H1 (cell line): ENCODE measurements at regions not wholly inside any gene's neighbourhood (a gene's known extent, or its start where the extent isn't known, plus 50 kb on each side); places are given as distances from the start of the nearest gene placed in this dataset.

ENCODE experiments used
- CTCF ChIA-PET: fragments of 300-600 bp; sonication (Branson Sonifier 250); formaldehyde crosslinking; loops from one replicate; lab custom pipeline; 2021; ENCODE audit not compliant: partially characterized antibody; lab: Charles Lee
- POLR2A ChIA-PET: fragments of 300-600 bp; sonication (Branson Sonifier 250); formaldehyde crosslinking; loops from one replicate; lab custom pipeline; 2021; ENCODE audit warnings: inconsistent platforms; ENCODE audit not compliant: partially characterized antibody; lab: Charles Lee
- DNase-seq, 2 experiments: peaks; one replicate each; pipeline versions ENCODE4 v3.0.0 to v3.0.0-alpha.2; 2010 to 2022; ENCODE audit warnings: low spot score in 2 of 2, low read depth in 1 of 2, mixed read lengths in 1 of 2
- FAIRE-seq: peaks from 2 replicates; lab custom pipeline; 2011; peaks lifted over from hg19 to GRCh38; lab: Jason Lieb, UNC
- H2AFZ ChIP-seq: 2 replicates; pipeline ENCODE4 v1.8.1; 2012; ENCODE audit warnings: low read length, inconsistent platforms
- H2AK5ac ChIP-seq: 2 replicates; pipeline ENCODE4 v1.6.1; 2013; ENCODE audit warnings: low read depth, low read length
- H2BK120ac ChIP-seq: replicated peaks from 2 replicates; pipeline ENCODE3; 2013; ENCODE audit warnings: low read depth, low read length, inconsistent platforms
- H2BK12ac ChIP-seq: 2 replicates; pipeline ENCODE4 v1.6.1; 2013; ENCODE audit warnings: low read depth, low read length
- H2BK15ac ChIP-seq: 2 replicates; pipeline ENCODE4 v1.6.1; 2013; ENCODE audit warnings: low read length
- H2BK20ac ChIP-seq: 2 replicates; pipeline ENCODE4 v1.6.1; 2013; ENCODE audit warnings: low read length
- H2BK5ac ChIP-seq: 2 replicates; pipeline ENCODE4 v1.6.1; 2013; ENCODE audit warnings: low read depth, low read length
- H3K14ac ChIP-seq: 2 replicates; pipeline ENCODE4 v1.6.1; 2013; ENCODE audit warnings: inconsistent platforms; ENCODE audit not compliant: insufficient read length
- H3K18ac ChIP-seq: 2 replicates; pipeline ENCODE4 v1.6.1; 2013; ENCODE audit warnings: low read length; ENCODE audit errors: extremely low read depth
- H3K23ac ChIP-seq: 2 replicates; pipeline ENCODE4 v1.6.1; 2013; ENCODE audit warnings: inconsistent platforms; ENCODE audit not compliant: insufficient read length
- H3K23me2 ChIP-seq: 2 replicates; pipeline ENCODE4 v1.6.1; 2013; ENCODE audit warnings: low read depth, low read length
- H3K27ac ChIP-seq: 2 replicates; pipeline ENCODE4 v1.6.1; 2011; ENCODE audit warnings: low read depth, low read length, inconsistent platforms
- H3K27me3 ChIP-seq, 4 experiments: replicated peaks in 1 of 4; 1 replicate in 1 of 4; 2 replicates in 3 of 4; pipeline versions ENCODE4 v1.6.1 to v1.8.1; 2011 to 2013; ENCODE audit warnings: low read length in 3 of 4, mild to moderate bottlenecking in 3 of 4, inconsistent platforms in 2 of 4, mixed read lengths in 2 of 4, moderate library complexity in 1 of 4; ENCODE audit not compliant: control insufficient read depth in 3 of 4, insufficient read depth in 3 of 4; ENCODE audit errors: extremely low read depth in 1 of 4
- H3K36me3 ChIP-seq, 4 experiments: 2 replicates each; pipeline versions ENCODE4 v1.6.1 to v1.8.1; 2011 to 2013; ENCODE audit warnings: mild to moderate bottlenecking in 4 of 4, low read length in 3 of 4, moderate library complexity in 2 of 4, control low read depth in 1 of 4, inconsistent platforms in 1 of 4; ENCODE audit not compliant: insufficient read depth in 4 of 4, control insufficient read depth in 2 of 4
- H3K4ac ChIP-seq: replicated peaks from 2 replicates; pipeline ENCODE3; 2013; ENCODE audit warnings: low read length, low read depth, mixed read lengths, inconsistent platforms; ENCODE audit not compliant: insufficient read length
- H3K4me1 ChIP-seq, 4 experiments: replicated peaks in 1 of 4; 1 replicate in 1 of 4; 2 replicates in 3 of 4; pipeline versions ENCODE4 v1.6.1 to v1.8.1; 2011 to 2013; ENCODE audit warnings: low read length in 3 of 4, inconsistent platforms in 2 of 4, mixed read lengths in 1 of 4; ENCODE audit not compliant: insufficient read depth in 4 of 4, control insufficient read depth in 3 of 4
- H3K4me2 ChIP-seq, 2 experiments: 2 replicates each; pipeline versions ENCODE4 v1.6.1 to v1.8.1; 2011 to 2013; ENCODE audit warnings: low read depth in 2 of 2, low read length in 2 of 2, control low read depth in 1 of 2, inconsistent platforms in 1 of 2, mild to moderate bottlenecking in 1 of 2; ENCODE audit not compliant: insufficient read depth in 1 of 2
- H3K4me3 ChIP-seq, 4 experiments: fragments of 200-600, 300-600 bp in 1 of 4; sonication (generic), shearing (Covaris generic), sonication (Bioruptor Twin) in 1 of 4; 2 replicates each; pipeline versions ENCODE4 v1.5.1 to v1.8.1; 2011 to 2016; ENCODE audit warnings: low read length in 4 of 4, low read depth in 3 of 4, control low read depth in 2 of 4, inconsistent platforms in 2 of 4, mild to moderate bottlenecking in 2 of 4, mixed read lengths in 1 of 4, moderate library complexity in 1 of 4; ENCODE audit not compliant: insufficient read depth in 2 of 4; ENCODE audit errors: extremely low read depth in 1 of 4
- H3K56ac ChIP-seq: replicated peaks from 2 replicates; pipeline ENCODE3; 2013; ENCODE audit warnings: low read depth, mild to moderate bottlenecking, mixed read lengths, low read length, inconsistent platforms; ENCODE audit not compliant: insufficient read length
- H3K79me1 ChIP-seq: 2 replicates; pipeline ENCODE4 v1.6.1; 2013; ENCODE audit warnings: low read depth, low read length, control low read depth
- H3K79me2 ChIP-seq, 2 experiments: 2 replicates each; pipeline versions ENCODE4 v1.6.1 to v1.8.1; 2012 to 2013; ENCODE audit warnings: low read length in 2 of 2, mild to moderate bottlenecking in 2 of 2, inconsistent platforms in 1 of 2; ENCODE audit not compliant: insufficient read depth in 2 of 2, control insufficient read depth in 1 of 2
- H3K9ac ChIP-seq, 4 experiments: replicated peaks in 1 of 4; 1 replicate in 1 of 4; 2 replicates in 3 of 4; pipeline versions ENCODE4 v1.6.1 to v1.8.1; 2011 to 2013; ENCODE audit warnings: low read depth in 3 of 4, low read length in 3 of 4, control low read depth in 2 of 4, mild to moderate bottlenecking in 2 of 4, moderate library complexity in 2 of 4, inconsistent platforms in 1 of 4; ENCODE audit errors: extremely low read depth in 1 of 4
- H3K9me3 ChIP-seq, 2 experiments: 2 replicates each; pipeline versions ENCODE4 v1.6.1 to v1.8.1; 2012 to 2013; ENCODE audit warnings: mild to moderate bottlenecking in 2 of 2, moderate library complexity in 2 of 2, control low read depth in 1 of 2, inconsistent platforms in 1 of 2, low read depth in 1 of 2, low read length in 1 of 2, mixed read lengths in 1 of 2; ENCODE audit not compliant: insufficient read depth in 2 of 2
- H4K20me1 ChIP-seq, 2 experiments: replicated peaks in 1 of 2; 2 replicates each; pipeline versions ENCODE3 to v1.8.1; 2011 to 2013; ENCODE audit warnings: inconsistent platforms in 2 of 2, low read length in 2 of 2, mild to moderate bottlenecking in 1 of 2; ENCODE audit not compliant: insufficient read depth in 2 of 2, control insufficient read depth in 1 of 2
- H4K5ac ChIP-seq: 2 replicates; pipeline ENCODE4 v1.6.1; 2013; ENCODE audit warnings: low read length, low read depth, mixed read lengths, inconsistent platforms; ENCODE audit not compliant: insufficient read length
- H4K8ac ChIP-seq: 2 replicates; pipeline ENCODE4 v1.8.0; 2013; ENCODE audit warnings: mild to moderate bottlenecking, moderate library complexity, low read length, inconsistent platforms; ENCODE audit not compliant: insufficient read depth; ENCODE audit errors: extremely low read depth
- H4K91ac ChIP-seq: replicated peaks from 2 replicates; pipeline ENCODE3; 2013; ENCODE audit warnings: low read length, mixed read lengths, inconsistent platforms; ENCODE audit not compliant: insufficient read length
- BRCA1 ChIP-seq: IDR thresholded peaks from 2 replicates; pipeline ENCODE4 v1.6.1; 2012; ENCODE audit warnings: low read depth, low read length, improper control_type of control experiment
- KDM5A ChIP-seq: fragments of 200-600 bp; IDR thresholded peaks from 2 replicates; pipeline ENCODE4 v1.7.1; 2012; ENCODE audit warnings: mild to moderate bottlenecking, low read length, inconsistent platforms, mixed read lengths
- POU5F1 ChIP-seq: IDR thresholded peaks from 2 replicates; pipeline ENCODE4 v1.6.1; 2011; ENCODE audit warnings: low read depth, mild to moderate bottlenecking, low read length, moderate library complexity
- SIRT6 ChIP-seq: IDR thresholded peaks from one replicate; pipeline ENCODE4 v1.7.1; 2012; ENCODE audit warnings: low read length, inconsistent platforms
- SUZ12 ChIP-seq: fragments of 200-600 bp; sonication (generic); IDR thresholded peaks from 2 replicates; pipeline ENCODE4 v1.6.1; 2012; ENCODE audit warnings: mild to moderate bottlenecking, inconsistent platforms, low read length, moderate library complexity, mixed read lengths
- WGBS, 2 experiments: shearing (Covaris generic) in 1 of 2; methylation state at CpG; one replicate each; pipeline versions ENCODE4 v1.1.6 to v1.1.7; 2013 to 2015; ENCODE audit warnings: low lambda C conversion rate in 2 of 2, mixed read lengths in 2 of 2, inconsistent platforms in 1 of 2, low coverage in 1 of 2, missing lambda C conversion rate in 1 of 2; ENCODE audit not compliant: insufficient replicate concordance in 2 of 2, insufficient coverage in 1 of 2, insufficient read length in 1 of 2; ENCODE audit errors: extremely low coverage in 1 of 2, missing lambda C conversion rate in 1 of 2; 5-methylcytosine and 5-hydroxymethylcytosine counted together

DNA sequence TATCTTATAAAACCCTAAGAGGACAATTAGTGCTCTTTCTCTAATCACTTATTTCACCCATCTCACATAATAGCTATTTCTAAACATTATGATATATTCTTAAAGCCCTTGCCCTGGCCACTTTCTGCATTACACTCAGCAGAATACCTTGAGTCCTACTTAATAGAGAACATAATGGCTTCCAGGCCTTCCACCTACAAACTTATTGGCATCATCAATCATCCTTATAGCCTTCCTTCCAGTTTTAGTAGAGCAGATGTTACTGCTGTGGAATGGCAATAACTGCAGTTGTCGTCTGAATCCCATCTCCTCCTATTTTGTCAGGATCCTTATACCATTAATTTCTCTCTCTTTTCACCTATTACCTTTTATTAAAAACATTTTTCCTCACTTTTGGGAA is 1127.4 kb downstream of the LRFN5 start:
- H3K4me1 ChIP-seq = no peaks in the 10 kb centered on the region
- no peak overlapping the region for H2BK5ac ChIP-seq
- DNase-seq = no peak
- no peak overlapping the region for H4K8ac ChIP-seq
- H4K91ac ChIP-seq = no peak overlapping the region
- TF ChIP-seq BRCA1 (no peak), SIRT6 (no peak), POU5F1 (no peak), KDM5A (no peak), SUZ12 (no peak)
- H3K9ac ChIP-seq = no peak overlapping the region
- FAIRE-seq = no peak
- ChIA-PET CTCF (interaction anchor here (0.7 kb wide), 1 partner anchor 394 kb away, joined by 3 read pairs; no protein-coding TSS in a partner anchor), POLR2A (no interaction called here)
- H3K4ac ChIP-seq = no peak overlapping the region
- no peak overlapping the region for H2AK5ac ChIP-seq
- no peak overlapping the region for H3K4me3 ChIP-seq
- H2BK15ac ChIP-seq = no peak overlapping the region
- no peak overlapping the region for H2BK12ac ChIP-seq
- H3K14ac ChIP-seq = no peak overlapping the region
- H3K23ac ChIP-seq = no peak overlapping the region
- H3K4me2 ChIP-seq = no peak overlapping the region
- no peak overlapping the region for H3K18ac ChIP-seq
- no peaks in the 10 kb centered on the region for H3K9me3 ChIP-seq
- no peak overlapping the region for H2AFZ ChIP-seq
- H4K20me1 ChIP-seq = no peaks in the 10 kb centered on the region
- H2BK120ac ChIP-seq = no peak overlapping the region
- no peak overlapping the region for H4K5ac ChIP-seq
- 90% methylated on average over 1 of the region's 1 CpG; no CpG with 5 or more reads in 1 of the 2 experiments for WGBS, 2 experiments
- no peaks in the 10 kb centered on the region for H3K79me1 ChIP-seq
- no peak overlapping the region for H2BK20ac ChIP-seq
- H3K36me3 ChIP-seq = no peaks in the 10 kb centered on the region
- H3K27ac ChIP-seq = no peak overlapping the region
- no peaks in the 10 kb centered on the region for H3K27me3 ChIP-seq
- H3K79me2 ChIP-seq = no peaks in the 10 kb centered on the region
- no peaks in the 10 kb centered on the region for H3K23me2 ChIP-seq
- no peak overlapping the region for H3K56ac ChIP-seq
